H1 (cell line): ENCODE measurements at regions not wholly inside any gene's neighbourhood (a gene's known extent, or its start where the extent isn't known, plus 50 kb on each side); places are given as distances from the start of the nearest gene placed in this dataset.

Source experiments
- CTCF ChIA-PET: fragments of 300-600 bp; sonication (Branson Sonifier 250); formaldehyde crosslinking; loops from one replicate; lab custom pipeline; 2021; ENCODE audit not compliant: partially characterized antibody; lab: Charles Lee
- POLR2A ChIA-PET: fragments of 300-600 bp; sonication (Branson Sonifier 250); formaldehyde crosslinking; loops from one replicate; lab custom pipeline; 2021; ENCODE audit warnings: inconsistent platforms; ENCODE audit not compliant: partially characterized antibody; lab: Charles Lee
- DNase-seq, 2 experiments: peaks; one replicate each; pipeline versions ENCODE4 v3.0.0 to v3.0.0-alpha.2; 2010 to 2022; ENCODE audit warnings: low spot score in 2 of 2, low read depth in 1 of 2, mixed read lengths in 1 of 2
- FAIRE-seq: peaks from 2 replicates; lab custom pipeline; 2011; peaks lifted over from hg19 to GRCh38; lab: Jason Lieb, UNC
- H2AFZ ChIP-seq: 2 replicates; pipeline ENCODE4 v1.8.1; 2012; ENCODE audit warnings: low read length, inconsistent platforms
- H2AK5ac ChIP-seq: 2 replicates; pipeline ENCODE4 v1.6.1; 2013; ENCODE audit warnings: low read depth, low read length
- H2BK120ac ChIP-seq: replicated peaks from 2 replicates; pipeline ENCODE3; 2013; ENCODE audit warnings: low read depth, low read length, inconsistent platforms
- H2BK12ac ChIP-seq: 2 replicates; pipeline ENCODE4 v1.6.1; 2013; ENCODE audit warnings: low read depth, low read length
- H2BK15ac ChIP-seq: 2 replicates; pipeline ENCODE4 v1.6.1; 2013; ENCODE audit warnings: low read length
- H2BK20ac ChIP-seq: 2 replicates; pipeline ENCODE4 v1.6.1; 2013; ENCODE audit warnings: low read length
- H2BK5ac ChIP-seq: 2 replicates; pipeline ENCODE4 v1.6.1; 2013; ENCODE audit warnings: low read depth, low read length
- H3K14ac ChIP-seq: 2 replicates; pipeline ENCODE4 v1.6.1; 2013; ENCODE audit warnings: inconsistent platforms; ENCODE audit not compliant: insufficient read length
- H3K18ac ChIP-seq: 2 replicates; pipeline ENCODE4 v1.6.1; 2013; ENCODE audit warnings: low read length; ENCODE audit errors: extremely low read depth
- H3K23ac ChIP-seq: 2 replicates; pipeline ENCODE4 v1.6.1; 2013; ENCODE audit warnings: inconsistent platforms; ENCODE audit not compliant: insufficient read length
- H3K23me2 ChIP-seq: 2 replicates; pipeline ENCODE4 v1.6.1; 2013; ENCODE audit warnings: low read depth, low read length
- H3K27ac ChIP-seq: 2 replicates; pipeline ENCODE4 v1.6.1; 2011; ENCODE audit warnings: low read depth, low read length, inconsistent platforms
- H3K27me3 ChIP-seq, 4 experiments: replicated peaks in 1 of 4; 1 replicate in 1 of 4; 2 replicates in 3 of 4; pipeline versions ENCODE4 v1.6.1 to v1.8.1; 2011 to 2013; ENCODE audit warnings: low read length in 3 of 4, mild to moderate bottlenecking in 3 of 4, inconsistent platforms in 2 of 4, mixed read lengths in 2 of 4, moderate library complexity in 1 of 4; ENCODE audit not compliant: control insufficient read depth in 3 of 4, insufficient read depth in 3 of 4; ENCODE audit errors: extremely low read depth in 1 of 4
- H3K36me3 ChIP-seq, 4 experiments: 2 replicates each; pipeline versions ENCODE4 v1.6.1 to v1.8.1; 2011 to 2013; ENCODE audit warnings: mild to moderate bottlenecking in 4 of 4, low read length in 3 of 4, moderate library complexity in 2 of 4, control low read depth in 1 of 4, inconsistent platforms in 1 of 4; ENCODE audit not compliant: insufficient read depth in 4 of 4, control insufficient read depth in 2 of 4
- H3K4ac ChIP-seq: replicated peaks from 2 replicates; pipeline ENCODE3; 2013; ENCODE audit warnings: low read length, low read depth, mixed read lengths, inconsistent platforms; ENCODE audit not compliant: insufficient read length
- H3K4me1 ChIP-seq, 4 experiments: replicated peaks in 1 of 4; 1 replicate in 1 of 4; 2 replicates in 3 of 4; pipeline versions ENCODE4 v1.6.1 to v1.8.1; 2011 to 2013; ENCODE audit warnings: low read length in 3 of 4, inconsistent platforms in 2 of 4, mixed read lengths in 1 of 4; ENCODE audit not compliant: insufficient read depth in 4 of 4, control insufficient read depth in 3 of 4
- H3K4me2 ChIP-seq, 2 experiments: 2 replicates each; pipeline versions ENCODE4 v1.6.1 to v1.8.1; 2011 to 2013; ENCODE audit warnings: low read depth in 2 of 2, low read length in 2 of 2, control low read depth in 1 of 2, inconsistent platforms in 1 of 2, mild to moderate bottlenecking in 1 of 2; ENCODE audit not compliant: insufficient read depth in 1 of 2
- H3K4me3 ChIP-seq, 4 experiments: fragments of 200-600, 300-600 bp in 1 of 4; sonication (generic), shearing (Covaris generic), sonication (Bioruptor Twin) in 1 of 4; 2 replicates each; pipeline versions ENCODE4 v1.5.1 to v1.8.1; 2011 to 2016; ENCODE audit warnings: low read length in 4 of 4, low read depth in 3 of 4, control low read depth in 2 of 4, inconsistent platforms in 2 of 4, mild to moderate bottlenecking in 2 of 4, mixed read lengths in 1 of 4, moderate library complexity in 1 of 4; ENCODE audit not compliant: insufficient read depth in 2 of 4; ENCODE audit errors: extremely low read depth in 1 of 4
- H3K56ac ChIP-seq: replicated peaks from 2 replicates; pipeline ENCODE3; 2013; ENCODE audit warnings: low read depth, mild to moderate bottlenecking, mixed read lengths, low read length, inconsistent platforms; ENCODE audit not compliant: insufficient read length
- H3K79me1 ChIP-seq: 2 replicates; pipeline ENCODE4 v1.6.1; 2013; ENCODE audit warnings: low read depth, low read length, control low read depth
- H3K79me2 ChIP-seq, 2 experiments: 2 replicates each; pipeline versions ENCODE4 v1.6.1 to v1.8.1; 2012 to 2013; ENCODE audit warnings: low read length in 2 of 2, mild to moderate bottlenecking in 2 of 2, inconsistent platforms in 1 of 2; ENCODE audit not compliant: insufficient read depth in 2 of 2, control insufficient read depth in 1 of 2
- H3K9ac ChIP-seq, 4 experiments: replicated peaks in 1 of 4; 1 replicate in 1 of 4; 2 replicates in 3 of 4; pipeline versions ENCODE4 v1.6.1 to v1.8.1; 2011 to 2013; ENCODE audit warnings: low read depth in 3 of 4, low read length in 3 of 4, control low read depth in 2 of 4, mild to moderate bottlenecking in 2 of 4, moderate library complexity in 2 of 4, inconsistent platforms in 1 of 4; ENCODE audit errors: extremely low read depth in 1 of 4
- H3K9me3 ChIP-seq, 2 experiments: 2 replicates each; pipeline versions ENCODE4 v1.6.1 to v1.8.1; 2012 to 2013; ENCODE audit warnings: mild to moderate bottlenecking in 2 of 2, moderate library complexity in 2 of 2, control low read depth in 1 of 2, inconsistent platforms in 1 of 2, low read depth in 1 of 2, low read length in 1 of 2, mixed read lengths in 1 of 2; ENCODE audit not compliant: insufficient read depth in 2 of 2
- H4K20me1 ChIP-seq, 2 experiments: replicated peaks in 1 of 2; 2 replicates each; pipeline versions ENCODE3 to v1.8.1; 2011 to 2013; ENCODE audit warnings: inconsistent platforms in 2 of 2, low read length in 2 of 2, mild to moderate bottlenecking in 1 of 2; ENCODE audit not compliant: insufficient read depth in 2 of 2, control insufficient read depth in 1 of 2
- H4K5ac ChIP-seq: 2 replicates; pipeline ENCODE4 v1.6.1; 2013; ENCODE audit warnings: low read length, low read depth, mixed read lengths, inconsistent platforms; ENCODE audit not compliant: insufficient read length
- H4K8ac ChIP-seq: 2 replicates; pipeline ENCODE4 v1.8.0; 2013; ENCODE audit warnings: mild to moderate bottlenecking, moderate library complexity, low read length, inconsistent platforms; ENCODE audit not compliant: insufficient read depth; ENCODE audit errors: extremely low read depth
- H4K91ac ChIP-seq: replicated peaks from 2 replicates; pipeline ENCODE3; 2013; ENCODE audit warnings: low read length, mixed read lengths, inconsistent platforms; ENCODE audit not compliant: insufficient read length
- CREB1 ChIP-seq: IDR thresholded peaks from 2 replicates; pipeline ENCODE4 v1.6.1; 2012; ENCODE audit warnings: inconsistent platforms
- HDAC6 ChIP-seq: IDR thresholded peaks from one replicate; pipeline ENCODE4 v1.7.1; 2012; ENCODE audit warnings: low read depth, mild to moderate bottlenecking, inconsistent platforms, low read length, moderate library complexity
- POU5F1 ChIP-seq: IDR thresholded peaks from 2 replicates; pipeline ENCODE4 v1.6.1; 2011; ENCODE audit warnings: low read depth, mild to moderate bottlenecking, low read length, moderate library complexity
- SUZ12 ChIP-seq: fragments of 200-600 bp; sonication (generic); IDR thresholded peaks from 2 replicates; pipeline ENCODE4 v1.6.1; 2012; ENCODE audit warnings: mild to moderate bottlenecking, inconsistent platforms, low read length, moderate library complexity, mixed read lengths
- WGBS, 2 experiments: shearing (Covaris generic) in 1 of 2; methylation state at CpG; one replicate each; pipeline versions ENCODE4 v1.1.6 to v1.1.7; 2013 to 2015; ENCODE audit warnings: low lambda C conversion rate in 2 of 2, mixed read lengths in 2 of 2, inconsistent platforms in 1 of 2, low coverage in 1 of 2, missing lambda C conversion rate in 1 of 2; ENCODE audit not compliant: insufficient replicate concordance in 2 of 2, insufficient coverage in 1 of 2, insufficient read length in 1 of 2; ENCODE audit errors: extremely low coverage in 1 of 2, missing lambda C conversion rate in 1 of 2; 5-methylcytosine and 5-hydroxymethylcytosine counted together

GRCh38 chr7:22939842-22940241, 74.1 kb downstream of the HYCC1 start:
- DNase-seq (no peak), FAIRE-seq (no peak)
- Histone ChIP-seq H2BK15ac (no peak overlapping the region), H3K23ac (no peak overlapping the region), H2AFZ (no peak overlapping the region), H2BK20ac (no peak overlapping the region), H3K18ac (no peak overlapping the region), H3K36me3 (peaks cover 0 to 3% (median 0%) of the 10 kb centered on the region in 4 experiments; a peak in 2 of 8 replicates), H3K23me2 (no peaks in the 10 kb centered on the region), H3K4me1 (peaks cover 0 to 7% (median 3%) of the 10 kb centered on the region in 4 experiments; a peak in 3 of 7 replicates), H3K4ac (no peak overlapping the region), H2BK5ac (no peak overlapping the region), H4K5ac (no peak overlapping the region), H3K9ac (no peak overlapping the region), H3K79me1 (no peaks in the 10 kb centered on the region; the same call in 1 of the 2 replicates), H3K27me3 (no peaks in the 10 kb centered on the region), H3K4me2 (no peak overlapping the region), H4K8ac (no peak overlapping the region), H2BK12ac (no peak overlapping the region), H2BK120ac (no peak overlapping the region), H3K56ac (no peak overlapping the region), H4K91ac (no peak overlapping the region), H3K14ac (no peak overlapping the region), H3K79me2 (no peaks in the 10 kb centered on the region), H3K9me3 (no peaks in the 10 kb centered on the region), H2AK5ac (no peak overlapping the region), H3K4me3 (no peak overlapping the region), H4K20me1 (no peaks in the 10 kb centered on the region), H3K27ac (no peak overlapping the region)
- TF ChIP-seq CREB1 (no peak), SUZ12 (no peak), HDAC6 (no peak), POU5F1 (no peak)
- WGBS, 2 experiments = 90% methylated on average over 1 of the region's 1 CpG; no CpG with 5 or more reads in 1 of the 2 experiments
- ChIA-PET POLR2A (no interaction called here), CTCF (interaction anchor here (0.7 kb wide), 1 partner anchor 379 kb away, joined by 3 read pairs; no protein-coding TSS in a partner anchor)
